Lung (tissue), 11 donors: ENCODE measurements at regions not wholly inside any gene's neighbourhood (a gene's known extent, or its start where the extent isn't known, plus 50 kb on each side); places are given as distances from the start of the nearest gene placed in this dataset.

ENCODE experiments used
- ATAC-seq: fragments of 200-7000 bp; cut with Tn5 transposase; one replicate; pipeline ENCODE4 v1.9.1; 2020; ENCODE audit warnings: moderate number of reproducible peaks; ENCODE audit not compliant: insufficient read depth, low FRiP score
- DNase-seq, 3 donors: peaks; one replicate each; pipeline ENCODE4 v3.0.0-alpha.2; 2013 to 2017
- H3K27ac ChIP-seq, 2 donors: one replicate each; pipeline ENCODE4 v1.5.1; 2013; ENCODE audit warnings: mild to moderate bottlenecking in 2 of 2, moderate library complexity in 2 of 2, control low read depth in 1 of 2, inconsistent platforms in 1 of 2, low read depth in 1 of 2, low read length in 1 of 2
- H3K27me3 ChIP-seq, 3 donors: one replicate each; pipeline ENCODE4 v1.5.1; 2013; ENCODE audit warnings: low read length in 2 of 3; ENCODE audit not compliant: control insufficient read depth in 3 of 3, insufficient read depth in 3 of 3
- H3K36me3 ChIP-seq, 4 donors: one replicate each; pipeline ENCODE4 v1.5.1; 2013; ENCODE audit warnings: low read length in 4 of 4, mild to moderate bottlenecking in 1 of 4, moderate library complexity in 1 of 4; ENCODE audit not compliant: control insufficient read depth in 4 of 4, insufficient read depth in 4 of 4
- H3K4me1 ChIP-seq, 5 donors: one replicate each; pipeline ENCODE4 v1.5.1; 2013; ENCODE audit warnings: low read length in 5 of 5, mild to moderate bottlenecking in 2 of 5, moderate library complexity in 1 of 5; ENCODE audit not compliant: control insufficient read depth in 5 of 5, insufficient read depth in 5 of 5
- H3K4me3 ChIP-seq: one replicate; pipeline ENCODE4 v1.5.1; 2013; ENCODE audit warnings: mild to moderate bottlenecking, control low read depth, moderate library complexity
- H3K9ac ChIP-seq, 2 donors: one replicate each; pipeline ENCODE4 v1.5.1; 2013; ENCODE audit warnings: low read length in 2 of 2, control low read depth in 1 of 2; ENCODE audit not compliant: insufficient read depth in 1 of 2
- H3K9me3 ChIP-seq, 4 donors: one replicate each; pipeline ENCODE4 v1.5.1; 2013; ENCODE audit warnings: low read length in 3 of 4, mild to moderate bottlenecking in 1 of 4, moderate library complexity in 1 of 4; ENCODE audit not compliant: control insufficient read depth in 4 of 4, insufficient read depth in 3 of 4
- WGBS, 2 donors: extraction: QIAGEN DNeasy Blood & Tissue Kit; methylation state at CpG; one replicate each; pipeline ENCODE4 v1.1.7; 2013; 5-methylcytosine and 5-hydroxymethylcytosine counted together
- TF ChIP-seq, protein P1 (sequence below): IDR thresholded peaks from 2 replicates; pipeline ENCODE4 v1.5.1; 2012; ENCODE audit warnings: mild to moderate bottlenecking; ENCODE audit errors: control extremely low read depth, extremely low read depth
- donor health status: control.
- donor health status: control.
- donor health status: Bipolar disorder and iron deficiency.
- donor health status: healthy.
- donor health status: DM: yes; HTN: yes; CAD: no.

- ATAC-seq (no peak), DNase-seq (no peak)
- Histone ChIP-seq H3K4me3 (no peak overlapping the region), H3K4me1 (no peaks in the 10 kb centered on the region), H3K9ac (no peak overlapping the region), H3K9me3 (peaks cover 0 to 5% (median 0%) of the 10 kb centered on the region in 4 donors), H3K27me3 (no peaks in the 10 kb centered on the region), H3K27ac (no peak overlapping the region), H3K36me3 (no peaks in the 10 kb centered on the region)
- TF ChIP-seq, protein P1, sequence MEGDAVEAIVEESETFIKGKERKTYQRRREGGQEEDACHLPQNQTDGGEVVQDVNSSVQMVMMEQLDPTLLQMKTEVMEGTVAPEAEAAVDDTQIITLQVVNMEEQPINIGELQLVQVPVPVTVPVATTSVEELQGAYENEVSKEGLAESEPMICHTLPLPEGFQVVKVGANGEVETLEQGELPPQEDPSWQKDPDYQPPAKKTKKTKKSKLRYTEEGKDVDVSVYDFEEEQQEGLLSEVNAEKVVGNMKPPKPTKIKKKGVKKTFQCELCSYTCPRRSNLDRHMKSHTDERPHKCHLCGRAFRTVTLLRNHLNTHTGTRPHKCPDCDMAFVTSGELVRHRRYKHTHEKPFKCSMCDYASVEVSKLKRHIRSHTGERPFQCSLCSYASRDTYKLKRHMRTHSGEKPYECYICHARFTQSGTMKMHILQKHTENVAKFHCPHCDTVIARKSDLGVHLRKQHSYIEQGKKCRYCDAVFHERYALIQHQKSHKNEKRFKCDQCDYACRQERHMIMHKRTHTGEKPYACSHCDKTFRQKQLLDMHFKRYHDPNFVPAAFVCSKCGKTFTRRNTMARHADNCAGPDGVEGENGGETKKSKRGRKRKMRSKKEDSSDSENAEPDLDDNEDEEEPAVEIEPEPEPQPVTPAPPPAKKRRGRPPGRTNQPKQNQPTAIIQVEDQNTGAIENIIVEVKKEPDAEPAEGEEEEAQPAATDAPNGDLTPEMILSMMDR, result no peak
- 83 to 94% methylated on average over 2 of the region's 2 CpGs for WGBS, 2 donors
These were observed 520.0 kb downstream of the ANKRD50 start for GRCh38 chr4:124192544-124192943.

DNA sequence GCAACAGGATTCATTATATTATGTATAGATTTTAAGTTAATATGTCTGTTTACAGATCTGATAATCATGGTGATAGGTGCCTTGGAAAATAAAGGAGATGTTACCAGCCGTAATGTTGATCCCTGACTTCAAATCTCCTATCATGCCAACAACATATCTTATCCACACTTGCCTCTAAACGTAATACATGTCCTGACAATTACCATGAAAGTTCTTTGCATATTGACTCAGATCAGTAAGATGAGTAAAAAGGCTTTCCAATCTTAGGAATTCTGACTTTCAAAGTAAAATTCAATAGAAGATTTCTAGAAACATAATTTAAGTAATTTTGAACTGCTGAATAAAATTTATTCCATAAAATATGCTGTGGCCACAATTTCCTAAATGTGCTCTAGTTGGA is 513.3 kb downstream of the ANKRD50 start:
- no peak overlapping the region for H3K27ac ChIP-seq
- H3K9ac ChIP-seq, result no peak overlapping the region
- DNase-seq, result no peak
- H3K36me3 ChIP-seq, result no peaks in the 10 kb centered on the region
- no peaks in the 10 kb centered on the region for H3K9me3 ChIP-seq
- no peak for ATAC-seq
- H3K4me1 ChIP-seq, result peaks cover 0 to 10% (median 0%) of the 10 kb centered on the region in 5 donors
- 93 to 94% methylated on average over 2 of the region's 2 CpGs for WGBS, 2 donors
- H3K27me3 ChIP-seq, result no peaks in the 10 kb centered on the region
- H3K4me3 ChIP-seq, result no peak overlapping the region
- TF ChIP-seq, protein P1, result no peak

- Histone ChIP-seq H3K4me1 (peaks cover 0 to 11% (median 0%) of the 10 kb centered on the region in 5 donors), H3K36me3 (no peaks in the 10 kb centered on the region), H3K9me3 (no peaks in the 10 kb centered on the region), H3K27ac (no peak overlapping the region), H3K4me3 (no peak overlapping the region), H3K9ac (no peak overlapping the region), H3K27me3 (no peaks in the 10 kb centered on the region)
- TF ChIP-seq, protein P1, result no peak
- no peak for DNase-seq
- ATAC-seq, result no peak
- WGBS, 2 donors, result 76 to 88% methylated on average over 4 of the region's 4 CpGs
These were observed 512.8 kb downstream of the ANKRD50 start for GRCh38 chr4:124199755-124200154.

DNA sequence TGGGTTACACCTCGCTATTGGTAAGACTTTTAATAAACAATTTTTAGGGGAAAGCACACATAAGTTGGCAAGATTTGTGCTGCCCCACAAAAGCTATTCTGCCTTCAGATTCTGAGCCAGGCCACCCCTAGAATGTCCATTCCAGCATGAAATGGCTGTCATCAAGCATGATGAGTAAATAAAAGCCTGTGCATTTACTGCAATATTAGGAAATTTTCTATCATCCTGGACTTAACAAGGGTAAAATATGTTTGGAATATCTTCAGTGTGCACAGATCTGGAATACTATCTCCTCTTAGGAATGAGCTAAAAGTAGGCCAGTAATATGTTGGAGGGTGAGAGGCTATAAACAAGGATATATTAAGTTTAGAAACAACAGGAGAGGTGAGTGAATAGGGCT is 510.9 kb downstream of the ANKRD50 start:
- Histone ChIP-seq H3K4me1 (peaks cover 0 to 11% (median 0%) of the 10 kb centered on the region in 5 donors), H3K36me3 (no peaks in the 10 kb centered on the region), H3K27me3 (no peaks in the 10 kb centered on the region), H3K9ac (no peak overlapping the region), H3K4me3 (no peak overlapping the region), H3K27ac (no peak overlapping the region), H3K9me3 (no peaks in the 10 kb centered on the region)
- no peak for ATAC-seq
- WGBS, 2 donors, result 78 to 91% methylated on average over 1 of the region's 1 CpG
- DNase-seq, result no peak
- TF ChIP-seq, protein P1, result no peak
